Astrocyte of the spinal cord (primary cell): ENCODE measurements at regions not wholly inside any gene's neighbourhood (a gene's known extent, or its start where the extent isn't known, plus 50 kb on each side); places are given as distances from the start of the nearest gene placed in this dataset.
"Not testable (repeated sequence)": the region's sequence is repeated elsewhere in the genome, so short reads cannot be mapped to it uniquely, and the experiment has no call there.

Source experiments
- DNase-seq: peaks from one replicate; pipeline ENCODE4 v3.0.0; 2011; ENCODE audit warnings: low read depth, low spot score
- H3K4me3 ChIP-seq: 2 replicates; pipeline ENCODE4 v1.5.1; 2011; ENCODE audit warnings: low read depth, mild to moderate bottlenecking, low read length, moderate library complexity
- CTCF ChIP-seq: IDR thresholded peaks from 2 replicates; pipeline ENCODE4 v1.5.1; 2012; ENCODE audit warnings: low read depth, mild to moderate bottlenecking, low read length, inconsistent platforms
- in situ Hi-C: cut with HindIII; loops from 2 replicates; pipeline ENCODE4 v1.10.0; 2017; ENCODE audit warnings: low sequenced_read_pairs

- in situ Hi-C loops = no loop called here
- no peak for TF ChIP-seq CTCF
- no peak overlapping the region for H3K4me3 ChIP-seq
- DNase-seq = peak; percentile 96
Observed at GRCh38 chr4:66564901-66565651, 894.8 kb upstream of the EPHA5 start.

GRCh38 chr4:66562276-66562806 lies 892.1 kb upstream of the EPHA5 start:
- in situ Hi-C loops = no loop called here
- no peak for TF ChIP-seq CTCF
- DNase-seq = peak; percentile 63
- no peak overlapping the region for H3K4me3 ChIP-seq

GRCh38 chr4:66561465-66562053 lies 891.3 kb upstream of the EPHA5 start:
- H3K4me3 ChIP-seq, DNase-seq, in situ Hi-C loops: not testable (repeated sequence)

- peak; percentile 62 for DNase-seq
- in situ Hi-C loops = no loop called here
- no peak for TF ChIP-seq CTCF
- H3K4me3 ChIP-seq = no peak overlapping the region
Observed at GRCh38 chr4:66558651-66559050, 888.4 kb upstream of the EPHA5 start.

- no peak for TF ChIP-seq CTCF
- no peak for DNase-seq
- in situ Hi-C loops = no loop called here
- H3K4me3 ChIP-seq = no peak overlapping the region
Observed at GRCh38 chr4:66556651-66557278, 886.5 kb upstream of the EPHA5 start.

DNA sequence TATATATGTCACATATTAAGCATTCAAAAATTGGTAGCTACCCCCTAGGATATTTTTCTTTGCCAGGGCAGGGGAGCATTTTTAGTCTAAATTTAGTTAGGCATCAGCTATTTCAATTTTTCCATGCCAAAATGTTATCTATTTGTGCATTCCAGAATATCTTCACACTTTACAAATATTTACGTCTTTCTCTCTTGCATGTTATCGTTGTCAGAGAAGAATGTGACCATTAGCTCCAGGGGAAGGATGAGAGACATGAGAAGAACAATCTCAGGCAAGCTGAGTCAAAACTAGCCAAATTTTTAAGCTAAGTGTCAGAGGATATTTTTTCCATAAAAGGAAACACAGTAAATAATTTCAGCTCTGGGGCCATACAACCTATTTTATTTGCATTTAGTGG lies 885.0 kb upstream of the EPHA5 start:
- TF ChIP-seq CTCF = no peak
- in situ Hi-C loops = no loop called here
- peak; percentile 61 for DNase-seq
- no peak overlapping the region for H3K4me3 ChIP-seq

DNA sequence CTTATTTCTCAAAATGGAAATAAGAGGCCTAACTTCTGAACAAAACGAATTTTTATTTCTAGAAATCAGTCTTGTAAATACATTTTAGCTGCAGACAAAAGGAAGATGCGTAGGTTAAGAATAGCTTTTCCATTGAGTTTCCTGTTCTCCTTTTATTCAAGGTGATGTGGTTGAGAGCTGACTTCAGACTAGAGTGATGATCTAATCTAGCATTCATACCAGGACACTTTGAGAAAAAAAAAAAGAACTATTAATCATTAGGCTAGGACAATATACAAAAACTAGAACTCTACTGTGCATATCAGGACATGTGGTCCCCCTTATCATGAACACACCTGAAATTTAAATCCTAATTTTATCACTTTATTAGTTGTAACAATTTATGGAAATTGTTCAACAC lies 884.5 kb upstream of the EPHA5 start:
- DNase-seq = no peak
- in situ Hi-C loops = no loop called here
- no peak overlapping the region for H3K4me3 ChIP-seq
- no peak for TF ChIP-seq CTCF

- DNase-seq, H3K4me3 ChIP-seq, in situ Hi-C loops: not testable (repeated sequence)
Observed at GRCh38 chr4:66545301-66545700, 875.0 kb upstream of the EPHA5 start.
